ENCODE measurements at regions not wholly inside any gene's neighbourhood (a gene's known extent, or its start where the extent isn't known, plus 50 kb on each side); places are given as distances from the start of the nearest gene placed in this dataset.

DNA sequence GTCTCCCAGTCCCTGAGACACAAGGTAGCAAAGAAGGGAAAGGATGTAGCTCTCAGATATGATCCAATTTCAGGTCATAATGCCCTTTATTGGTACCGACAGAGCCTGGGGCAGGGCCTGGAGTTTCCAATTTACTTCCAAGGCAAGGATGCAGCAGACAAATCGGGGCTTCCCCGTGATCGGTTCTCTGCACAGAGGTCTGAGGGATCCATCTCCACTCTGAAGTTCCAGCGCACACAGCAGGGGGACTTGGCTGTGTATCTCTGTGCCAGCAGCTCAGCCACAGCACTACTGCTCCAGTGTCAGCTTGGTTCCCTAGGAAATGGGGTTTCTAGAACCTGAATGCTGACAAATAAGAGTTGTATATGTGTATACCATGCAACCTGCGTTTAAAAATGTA lies 74.6 kb upstream of the PRSS58 start:
- Histone ChIP-seq H3K27me3 (ENCODE audit: control insufficient read depth, extremely low read depth, insufficient read depth, low read length) (peaks cover 11% of the 10 kb centered on the region), H3K9ac (ENCODE audit: control insufficient read depth, extremely low read depth, insufficient read depth, low read length) (no peak overlapping the region), H3K36me3 (ENCODE audit: control insufficient read depth in 2 of 2, extremely low read depth in 1 of 2, insufficient read depth in 2 of 2, low read length in 2 of 2) (no peaks in the 10 kb centered on the region), H3K79me2 (ENCODE audit: control insufficient read depth, insufficient read depth, low read length) (no peaks in the 10 kb centered on the region), H3K4me2 (ENCODE audit: control insufficient read depth, extremely low read depth, insufficient read depth, low read depth, low read length) (no peak overlapping the region), H3K9me3 (ENCODE audit: control insufficient read depth, low read depth, low read length) (no peaks in the 10 kb centered on the region), H3K4me3 (ENCODE audit: control insufficient read depth in 2 of 3, extremely low read depth in 1 of 3, insufficient read depth in 2 of 3, low read depth in 1 of 3, low read length in 3 of 3) (no peak overlapping the region), H3K27ac (ENCODE audit: control insufficient read depth, insufficient read depth, low read length) (no peak overlapping the region), H3K9me1 (ENCODE audit: control insufficient read depth, extremely low read depth, insufficient read depth, low read length) (no peaks in the 10 kb centered on the region), H3K4me1 (ENCODE audit: control insufficient read depth, extremely low read depth, insufficient read depth, low read length) (no peaks in the 10 kb centered on the region), H2AFZ (ENCODE audit: control insufficient read depth, low read length) (no peak overlapping the region), H4K20me1 (ENCODE audit: control insufficient read depth, extremely low read depth, insufficient read depth, low read length) (no peaks in the 10 kb centered on the region)
- TF ChIP-seq EZH2 (IDR thresholded peaks at IDR 0.05; ENCODE audit: low read length) (no peak), CTCF (optimal IDR thresholded peaks at IDR 0.05 in 1 of 3, IDR thresholded peaks at IDR 0.05 in 1 of 3, conservative IDR thresholded peaks at IDR 0.05 in 1 of 3; ENCODE audit: extremely low read depth in 1 of 3, insufficient read depth in 2 of 3, low read length in 3 of 3) (no peak)
- DNase-seq (ENCODE audit: low read depth, low spot score) (no peak), FAIRE-seq (no peak)
- dilution Hi-C loops (cut with MboI; ENCODE audit: extremely low pct_ligation_motif_present, low sequenced_read_pairs) = no loop called here

- Histone ChIP-seq H3K9me3 (ENCODE audit: control insufficient read depth, low read depth, low read length) (no peaks in the 10 kb centered on the region), H3K36me3 (ENCODE audit: control insufficient read depth in 2 of 2, extremely low read depth in 1 of 2, insufficient read depth in 2 of 2, low read length in 2 of 2) (no peaks in the 10 kb centered on the region), H3K9me1 (ENCODE audit: control insufficient read depth, extremely low read depth, insufficient read depth, low read length) (no peaks in the 10 kb centered on the region), H3K27ac (ENCODE audit: control insufficient read depth, insufficient read depth, low read length) (no peak overlapping the region), H3K4me3 (ENCODE audit: control insufficient read depth in 2 of 3, extremely low read depth in 1 of 3, insufficient read depth in 2 of 3, low read depth in 1 of 3, low read length in 3 of 3) (no peak overlapping the region), H2AFZ (ENCODE audit: control insufficient read depth, low read length) (no peak overlapping the region), H3K79me2 (ENCODE audit: control insufficient read depth, insufficient read depth, low read length) (no peaks in the 10 kb centered on the region), H3K9ac (ENCODE audit: control insufficient read depth, extremely low read depth, insufficient read depth, low read length) (no peak overlapping the region), H3K4me1 (ENCODE audit: control insufficient read depth, extremely low read depth, insufficient read depth, low read length) (peaks cover under 1% of the 10 kb centered on the region), H4K20me1 (ENCODE audit: control insufficient read depth, extremely low read depth, insufficient read depth, low read length) (no peaks in the 10 kb centered on the region), H3K4me2 (ENCODE audit: control insufficient read depth, extremely low read depth, insufficient read depth, low read depth, low read length) (no peak overlapping the region), H3K27me3 (ENCODE audit: control insufficient read depth, extremely low read depth, insufficient read depth, low read length) (peaks cover 11% of the 10 kb centered on the region)
- dilution Hi-C loops (cut with MboI; ENCODE audit: extremely low pct_ligation_motif_present, low sequenced_read_pairs) = no loop called here
- DNase-seq (ENCODE audit: low read depth, low spot score) (no peak), FAIRE-seq (no peak)
- TF ChIP-seq EZH2 (IDR thresholded peaks at IDR 0.05; ENCODE audit: low read length) (no peak), CTCF (optimal IDR thresholded peaks at IDR 0.05 in 1 of 3, IDR thresholded peaks at IDR 0.05 in 1 of 3, conservative IDR thresholded peaks at IDR 0.05 in 1 of 3; ENCODE audit: extremely low read depth in 1 of 3, insufficient read depth in 2 of 3, low read length in 3 of 3) (no peak)
These were observed 74.1 kb upstream of the PRSS58 start for GRCh38 chr7:142331941-142332340.
